OCI-M2 (cell line): ENCODE measurements at regions not wholly inside any gene's neighbourhood (a gene's known extent, or its start where the extent isn't known, plus 50 kb on each side); places are given as distances from the start of the nearest gene placed in this dataset.

ENCODE experiments used
- DNase-seq: peaks from one replicate; lab custom pipeline; 2025; ENCODE audit not compliant: unreplicated experiment; lab: John Stamatoyannopoulos, UW

DNA sequence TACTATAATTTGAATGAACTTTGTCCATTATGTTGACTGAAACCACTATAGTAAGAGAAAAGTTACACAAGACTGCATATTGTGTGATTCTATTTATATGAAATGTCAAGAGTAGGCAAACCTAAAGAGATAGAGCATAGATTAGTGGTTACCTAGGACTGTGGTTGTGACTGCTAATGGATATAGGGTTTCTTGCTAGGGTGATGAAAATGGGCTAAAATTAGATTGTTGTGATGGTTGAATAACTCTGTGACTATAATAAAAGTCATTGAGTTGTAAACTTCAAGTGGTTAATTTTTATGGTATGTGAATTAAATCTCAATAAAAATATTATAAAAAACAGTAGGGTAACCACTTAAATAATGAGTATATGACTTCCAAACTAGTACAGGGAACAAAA is 142.9 kb upstream of the AHR start:
- no peak for DNase-seq

DNA sequence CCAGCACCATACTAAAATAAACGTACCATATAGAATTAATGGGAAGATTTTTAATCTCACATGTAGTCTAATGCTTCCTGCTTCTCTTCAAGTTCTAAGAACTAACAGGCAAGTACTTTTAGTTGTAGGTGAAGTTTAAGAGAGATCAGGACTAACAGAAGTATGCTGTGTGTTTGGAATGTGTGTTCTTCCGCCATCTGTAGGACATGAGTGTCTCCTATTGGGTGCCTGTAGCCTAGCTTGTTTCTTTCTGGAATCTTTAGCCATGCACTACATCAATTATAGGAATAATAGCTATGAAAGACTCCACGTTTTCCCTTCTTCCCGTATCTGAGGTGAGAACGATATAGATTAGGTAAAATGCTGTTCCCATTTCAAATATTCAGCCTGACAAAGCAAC is 140.2 kb upstream of the AHR start:
- no peak for DNase-seq

DNA sequence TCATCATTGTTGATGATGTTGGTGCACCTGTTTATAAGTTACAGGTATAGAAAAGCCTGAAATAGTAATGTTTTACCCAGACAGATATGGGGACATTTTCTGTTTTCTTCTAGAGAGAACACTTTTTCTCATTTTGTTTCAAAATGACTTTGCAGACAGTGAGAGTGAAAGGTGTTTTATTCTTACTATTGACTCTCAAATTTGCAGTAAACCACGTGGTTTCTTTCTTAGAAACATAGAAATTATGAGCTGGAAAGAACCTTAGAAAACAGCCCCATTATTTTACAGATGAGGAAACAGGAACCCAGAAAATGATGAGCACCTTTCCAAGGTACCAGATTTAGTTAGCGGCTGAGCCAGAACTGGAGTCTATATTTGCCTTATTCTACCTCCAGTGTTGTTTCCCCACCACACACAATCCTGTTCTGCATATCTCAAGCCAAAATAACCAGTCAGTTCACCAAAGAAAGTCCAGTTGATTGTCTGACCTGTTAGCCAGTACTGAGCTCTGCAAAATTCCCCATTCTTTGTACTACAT is 138.9 kb upstream of the AHR start:
- no peak for DNase-seq

DNA sequence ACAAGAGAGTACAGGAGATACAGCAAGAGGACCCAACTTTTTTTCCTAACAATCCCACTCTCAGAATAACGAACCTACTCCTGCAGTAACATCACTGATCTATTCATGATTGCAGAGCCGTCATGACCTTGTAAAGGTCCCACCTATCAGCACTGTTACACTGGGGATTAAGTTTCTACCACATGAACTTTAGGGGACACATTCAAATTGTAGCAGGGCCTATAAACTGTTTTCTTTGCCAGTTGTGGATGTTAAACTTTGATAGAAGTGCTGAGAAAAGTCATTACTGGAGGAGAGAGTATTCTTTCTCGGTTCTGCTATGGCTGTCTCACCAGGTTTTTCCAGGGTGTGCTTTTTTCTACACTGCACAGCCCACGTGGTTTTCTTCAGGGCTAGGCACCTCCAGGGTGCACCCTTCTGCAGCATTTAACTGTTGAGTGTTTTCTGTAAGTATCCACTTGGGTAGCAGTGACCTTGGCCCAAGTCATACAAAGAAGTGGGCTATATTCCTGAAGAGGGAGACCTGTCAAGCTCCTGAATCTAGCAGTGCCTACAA is 131.6 kb upstream of the AHR start:
- no peak for DNase-seq

- DNase-seq = no peak
Observed at GRCh38 chr7:17168416-17168815, 130.0 kb upstream of the AHR start.

DNA sequence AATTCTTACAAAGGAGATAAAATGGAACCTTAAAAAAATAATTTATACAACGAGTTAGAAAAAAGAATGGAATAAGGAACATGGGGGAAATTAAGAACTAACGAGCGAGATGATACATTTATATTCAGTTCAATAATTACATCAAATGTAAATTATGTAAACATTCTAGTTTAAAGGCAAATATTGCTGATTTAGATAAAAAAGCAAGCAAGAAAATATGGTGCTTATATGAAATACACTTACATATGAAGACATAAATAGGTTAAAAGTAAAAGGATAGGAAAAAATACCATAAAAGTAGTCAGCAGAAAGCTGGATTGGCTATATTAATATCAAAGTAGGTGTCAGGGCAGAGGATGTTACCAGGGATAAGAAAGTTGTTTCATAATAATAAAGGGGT is 127.0 kb upstream of the AHR start:
- DNase-seq = no peak

- no peak for DNase-seq
Observed at GRCh38 chr7:17176371-17177032, 122.0 kb upstream of the AHR start.

GRCh38 chr7:17178545-17178944 is 119.9 kb upstream of the AHR start:
- no peak for DNase-seq

DNA sequence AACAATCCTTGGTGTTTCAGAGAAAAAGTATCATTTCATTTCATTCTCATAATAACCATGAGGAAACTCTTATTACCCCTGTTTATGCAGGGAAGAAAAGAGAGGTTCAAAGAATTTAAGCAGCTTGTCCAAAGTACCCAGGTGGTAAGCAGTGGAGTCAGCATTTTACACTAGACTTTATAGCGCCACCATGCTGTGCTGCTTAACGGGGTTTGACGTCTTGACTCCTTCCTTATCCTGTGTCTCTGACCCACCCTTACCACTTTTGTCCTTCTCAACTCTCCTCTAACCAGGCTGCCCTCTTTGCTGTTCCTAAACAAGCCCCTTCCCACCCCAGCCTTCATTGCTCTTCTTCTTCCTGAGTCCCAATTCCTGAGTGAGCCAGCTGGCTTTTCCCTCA is 117.0 kb upstream of the AHR start:
- no peak for DNase-seq

GRCh38 chr7:17183630-17184328 is 114.7 kb upstream of the AHR start:
- no peak for DNase-seq

GRCh38 chr7:17184805-17185689 is 113.4 kb upstream of the AHR start:
- no peak for DNase-seq

- no peak for DNase-seq
Observed at GRCh38 chr7:17185690-17186070, 112.8 kb upstream of the AHR start.

DNA sequence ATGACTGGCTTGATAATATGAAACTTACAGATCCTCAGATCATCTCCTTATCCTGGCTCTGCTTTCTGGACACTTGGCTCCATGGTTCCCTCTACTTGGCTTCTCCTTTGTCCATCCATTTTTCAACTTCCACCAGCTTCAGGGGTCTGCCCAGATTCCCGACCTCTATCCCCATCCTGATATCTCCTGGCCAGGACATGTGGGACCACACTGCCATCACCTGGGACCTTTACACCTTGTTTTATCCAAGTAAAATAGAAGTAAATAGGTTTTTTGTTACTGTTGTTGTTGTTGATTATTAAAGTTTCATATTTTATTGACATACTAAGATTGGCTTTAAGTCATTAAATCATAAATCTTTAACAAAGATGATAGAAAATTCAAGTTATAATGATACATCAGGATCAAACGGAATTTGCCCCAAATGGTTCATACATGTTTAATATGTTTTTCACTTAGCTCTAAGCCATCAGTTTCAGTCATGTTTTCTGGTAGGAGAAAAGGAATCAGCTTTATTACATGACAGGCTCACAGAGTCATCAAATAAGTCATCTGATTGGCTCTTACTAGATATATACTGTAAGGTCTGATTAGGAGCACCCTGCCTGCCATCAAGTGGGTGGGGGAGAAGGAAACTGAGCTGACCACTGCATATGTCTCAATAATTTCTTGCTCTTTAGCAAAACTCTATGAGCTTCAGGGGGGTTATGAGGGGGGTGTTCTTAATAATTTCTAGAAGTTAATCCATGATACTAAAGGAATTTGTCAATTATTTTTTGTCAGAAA is 111.5 kb upstream of the AHR start:
- no peak for DNase-seq

GRCh38 chr7:17194656-17195055 is 103.8 kb upstream of the AHR start:
- DNase-seq = no peak

DNA sequence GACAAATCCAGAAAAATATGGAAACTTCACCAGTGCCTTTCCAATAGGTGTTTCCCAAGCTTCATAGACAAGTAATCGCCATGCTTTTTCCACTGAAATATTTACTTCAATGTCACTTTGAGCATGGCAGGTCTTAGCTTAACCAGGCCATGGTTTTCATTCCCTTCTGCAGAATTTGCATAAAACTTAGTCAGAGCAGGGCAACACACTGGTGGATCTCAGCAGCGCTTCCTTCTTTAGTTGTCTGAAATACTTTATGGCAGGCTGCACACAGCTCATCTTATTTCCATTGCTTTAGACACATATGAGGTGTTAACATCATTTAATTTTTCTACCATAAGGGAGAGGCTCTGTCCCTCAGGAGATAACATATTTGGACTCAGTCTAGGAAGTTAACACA is 102.9 kb upstream of the AHR start:
- no peak for DNase-seq

DNA sequence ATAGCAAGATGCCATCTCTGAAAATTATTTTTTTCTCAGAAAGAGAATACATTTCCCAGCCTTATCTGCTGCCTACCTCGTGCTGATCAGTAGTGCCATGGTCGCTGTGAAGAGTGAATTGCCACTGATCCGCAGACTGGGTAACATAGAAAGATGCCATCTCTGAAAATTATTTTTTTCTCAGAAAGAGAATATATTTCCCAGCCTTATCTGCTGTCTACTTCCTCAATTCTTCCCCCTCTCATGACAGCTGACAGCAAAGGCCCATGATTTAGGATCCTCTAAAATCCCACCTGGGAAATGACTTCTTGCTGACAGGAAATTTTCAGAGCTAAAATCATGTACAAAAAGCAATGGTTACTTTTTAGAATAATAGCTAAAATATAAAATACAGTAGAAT is 92.5 kb upstream of the AHR start:
- no peak for DNase-seq

- no peak for DNase-seq
Observed at GRCh38 chr7:17206349-17206905, 92.0 kb upstream of the AHR start.

- peak; percentile 68 for DNase-seq
Observed at GRCh38 chr7:17207220-17207619, 91.2 kb upstream of the AHR start.

GRCh38 chr7:17209101-17209500 is 89.4 kb upstream of the AHR start:
- DNase-seq = no peak

GRCh38 chr7:17211307-17211836 is 87.1 kb upstream of the AHR start:
- no peak for DNase-seq
